Stimulated activated CD4-positive, alpha-beta T cell treated with anti-CD3 and anti-CD28 coated beads, Interleukin-15, amount 100 ng/mL, for 24 hours (primary cell): ENCODE measurements at regions not wholly inside any gene's neighbourhood (a gene's known extent, or its start where the extent isn't known, plus 50 kb on each side); places are given as distances from the start of the nearest gene placed in this dataset.
"Not testable (repeated sequence)": the region's sequence is repeated elsewhere in the genome, so short reads cannot be mapped to it uniquely, and the experiment has no call there.

Source experiments
- DNase-seq: peaks from one replicate; pipeline ENCODE4 v3.0.0-alpha.2; 2020

DNA sequence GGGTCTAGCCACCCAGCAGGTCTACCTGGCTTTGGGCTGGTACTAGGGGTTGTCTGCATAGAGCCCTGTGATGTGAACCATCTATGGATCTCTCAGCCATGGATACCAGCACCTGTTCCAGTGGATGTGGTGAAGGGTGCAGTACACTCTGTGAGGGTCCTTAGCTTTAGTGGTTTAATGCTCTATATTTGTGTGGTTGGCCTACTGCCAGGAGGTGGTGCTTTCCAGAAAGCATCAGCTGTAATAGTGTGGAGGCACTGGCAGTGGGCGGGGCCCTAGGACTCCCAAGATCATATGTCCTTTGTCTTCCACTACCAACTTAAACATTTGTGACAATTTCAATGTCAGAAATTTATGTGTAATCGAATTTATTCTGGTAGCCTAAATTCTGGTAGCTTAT, 1065.1 kb downstream of the RPIA start:
- DNase-seq, result not testable (repeated sequence)

DNA sequence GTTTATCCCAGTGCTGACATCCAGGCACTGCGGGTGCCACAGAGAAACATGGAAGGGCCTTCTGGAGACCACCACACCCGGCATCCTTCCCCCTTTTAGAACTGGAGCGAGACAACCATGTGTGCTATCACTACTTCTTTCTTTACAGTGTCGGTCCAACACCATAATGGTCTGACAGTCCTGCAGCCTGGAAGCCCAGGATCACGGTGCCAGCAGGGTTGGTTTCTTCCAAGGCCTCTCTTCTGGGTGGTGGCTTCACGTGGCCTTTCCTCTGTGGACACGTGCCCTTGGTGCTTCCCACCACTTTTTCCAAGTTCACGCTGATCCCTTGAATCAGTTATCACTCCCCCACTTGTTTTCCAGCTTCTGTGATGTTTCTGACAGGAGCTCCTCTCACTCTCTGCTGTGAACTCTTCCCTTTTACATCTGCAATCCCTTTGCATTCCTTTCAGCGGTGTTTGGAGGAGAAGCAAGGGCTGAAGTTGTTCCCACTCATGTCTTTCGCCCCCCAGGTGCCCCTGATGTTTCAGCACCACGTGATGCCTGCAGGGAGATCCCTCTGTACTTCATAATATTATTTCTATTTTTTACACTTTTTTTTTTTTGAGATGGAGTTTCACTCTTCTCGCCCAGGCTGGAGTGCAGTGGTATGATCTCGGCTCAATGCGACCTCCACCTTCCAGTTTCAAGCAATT, 1067.0 kb downstream of the RPIA start:
- not testable (repeated sequence) for DNase-seq

DNA sequence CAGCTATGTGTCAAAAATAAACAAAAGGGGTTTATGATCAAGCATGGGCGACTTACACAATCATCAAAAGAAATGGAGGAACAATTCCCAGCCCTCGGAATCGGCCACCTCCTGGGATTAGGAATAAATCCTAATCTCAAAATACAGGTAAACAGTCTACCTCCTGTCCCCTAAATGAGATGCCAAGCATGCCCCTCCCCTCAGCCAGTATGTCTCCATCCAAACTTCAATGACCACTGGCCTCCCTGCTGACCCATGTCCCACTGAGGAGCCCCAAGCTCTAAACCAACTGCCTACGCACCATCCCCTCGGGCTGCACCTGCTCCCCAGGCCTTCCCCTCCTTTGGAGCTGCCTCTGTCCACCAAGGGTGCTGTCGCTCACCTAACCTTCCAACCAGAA, 1069.3 kb downstream of the RPIA start:
- not testable (repeated sequence) for DNase-seq

DNA sequence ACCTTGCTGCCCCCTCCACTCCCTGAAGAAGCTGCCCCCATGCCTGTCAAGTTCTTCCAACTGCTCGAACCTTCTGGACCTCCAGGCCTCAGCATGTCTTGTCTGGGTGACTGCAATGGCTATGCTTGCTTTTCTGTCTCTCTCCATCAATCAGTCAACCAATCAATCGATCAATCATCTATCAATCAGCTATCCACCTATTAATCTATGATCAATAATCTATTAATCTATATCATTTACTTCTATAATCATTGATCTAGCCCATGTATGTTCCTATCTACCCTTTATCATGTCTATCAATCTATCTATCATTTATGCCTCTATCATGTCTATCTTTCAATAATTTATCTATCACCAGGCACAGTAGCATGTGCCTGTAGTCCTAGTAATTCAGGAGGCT, 1069.7 kb downstream of the RPIA start:
- DNase-seq, result not testable (repeated sequence)

DNA sequence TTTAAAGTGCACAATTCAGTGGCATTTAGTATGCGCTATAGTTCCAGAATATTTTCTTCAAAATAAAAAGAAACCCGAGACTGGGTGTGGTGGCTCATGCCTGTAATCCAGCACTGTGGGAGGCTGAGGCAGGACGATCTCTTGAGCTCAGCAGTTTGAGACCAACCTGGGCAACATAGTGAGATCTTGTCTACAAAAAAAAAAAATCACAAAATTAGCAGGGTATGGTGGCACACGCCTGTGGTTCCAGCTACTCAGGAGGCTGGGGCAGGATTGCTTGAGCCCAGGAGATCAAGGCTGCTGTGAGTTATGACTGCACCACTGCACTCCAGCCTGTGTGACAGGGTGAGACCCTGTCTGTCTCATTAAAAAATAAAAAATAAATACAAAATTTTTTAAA, 1070.4 kb downstream of the RPIA start:
- DNase-seq, result not testable (repeated sequence)

DNA sequence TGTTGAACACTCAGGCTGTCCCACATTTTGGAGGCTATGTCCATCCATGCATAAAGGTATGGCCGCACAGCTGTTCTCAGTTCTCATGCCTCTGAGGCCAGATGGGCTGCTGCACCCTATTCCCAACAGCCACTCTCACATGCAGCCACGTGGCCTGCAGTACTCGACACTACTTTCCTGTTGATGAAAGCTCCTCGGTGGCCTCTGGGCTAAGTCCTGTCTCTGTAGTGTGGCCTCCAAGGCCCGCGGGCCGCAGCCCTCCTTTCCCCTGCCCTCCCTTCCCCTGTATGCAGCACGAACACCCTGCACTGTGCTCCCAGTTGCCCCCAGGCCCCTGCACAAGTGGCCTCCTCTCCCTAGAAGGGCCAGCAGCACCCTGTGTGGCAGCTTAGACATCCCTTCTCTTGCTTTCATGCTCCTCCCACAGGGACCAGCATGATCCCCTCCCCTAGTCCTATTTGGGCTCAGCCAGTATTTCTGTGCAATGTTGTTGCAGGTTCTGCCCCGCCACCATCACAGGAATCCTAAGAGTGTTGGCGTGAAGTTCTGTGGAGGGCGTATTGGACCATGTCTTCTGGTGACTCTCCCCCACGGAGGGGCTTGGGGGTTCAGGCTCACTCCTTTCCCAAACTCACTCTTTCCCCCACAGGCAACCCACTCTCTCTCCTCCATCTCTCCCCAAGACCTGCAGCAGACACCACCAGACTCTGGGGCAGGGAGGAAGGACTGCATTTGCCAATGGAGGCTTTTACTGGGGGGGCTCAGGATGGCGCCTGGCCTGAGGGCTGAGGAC, 1071.2 kb downstream of the RPIA start:
- not testable (repeated sequence) for DNase-seq

DNA sequence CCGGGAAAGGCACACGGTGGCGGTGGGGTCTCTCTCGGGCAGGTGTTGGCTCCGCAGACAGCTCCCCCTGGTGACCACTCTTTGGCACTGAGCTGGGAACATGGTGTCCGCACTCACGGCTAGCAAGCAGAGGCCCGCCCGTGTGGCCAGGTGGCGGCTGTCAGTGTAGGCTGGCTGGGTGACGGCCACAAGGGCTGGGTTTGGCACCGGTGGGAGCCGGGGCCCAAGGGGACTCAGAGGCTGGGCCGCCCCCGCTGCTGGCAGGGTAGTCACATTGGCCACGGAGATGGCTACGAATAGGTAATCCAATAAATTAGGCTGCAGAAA, 1071.7 kb downstream of the RPIA start:
- no peak for DNase-seq

DNA sequence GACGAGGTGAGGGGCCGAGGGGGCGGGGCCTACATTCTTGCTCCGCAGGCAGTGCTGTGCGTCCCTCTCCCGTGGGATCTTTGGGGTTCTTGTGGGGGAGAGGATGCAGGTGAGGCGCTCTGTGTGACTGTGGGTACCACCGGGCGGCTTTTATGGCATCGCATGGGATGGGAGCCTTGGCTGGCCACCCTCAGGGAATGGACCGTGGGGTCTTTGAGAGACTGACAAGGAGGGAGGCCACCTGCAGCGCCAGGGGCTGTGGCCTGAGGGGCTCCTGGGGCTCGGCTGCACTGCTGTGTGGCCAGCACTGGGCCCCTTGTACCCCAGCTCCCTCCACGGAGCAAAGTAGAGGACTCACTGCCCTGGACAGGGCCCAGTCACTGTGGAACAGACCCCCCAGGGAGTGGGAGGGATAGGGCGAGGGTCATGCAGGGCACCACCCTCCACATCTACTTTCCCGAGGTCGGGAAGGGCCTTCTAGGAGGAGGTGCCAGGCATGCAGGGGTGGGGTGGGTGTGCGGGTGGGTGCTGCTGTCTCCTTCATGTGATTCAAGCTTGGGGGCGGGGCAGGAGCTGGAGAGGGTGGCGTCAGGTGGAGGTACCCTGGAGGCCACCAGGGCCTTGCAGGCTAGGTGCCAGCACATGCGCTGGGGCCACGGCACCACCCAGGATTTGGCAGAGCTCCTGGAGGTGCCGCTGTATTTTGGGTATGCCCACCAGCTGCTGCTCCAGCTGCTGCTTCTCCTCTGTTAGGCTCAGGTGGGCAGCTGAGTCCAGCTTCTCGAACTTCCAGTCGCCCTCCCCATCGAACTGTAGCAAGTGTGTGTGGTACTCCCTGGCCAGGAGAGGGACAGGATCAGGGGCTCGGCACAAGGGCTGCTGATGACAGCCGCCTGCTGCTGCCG, 1072.4 kb downstream of the RPIA start:
- no peak for DNase-seq

DNA sequence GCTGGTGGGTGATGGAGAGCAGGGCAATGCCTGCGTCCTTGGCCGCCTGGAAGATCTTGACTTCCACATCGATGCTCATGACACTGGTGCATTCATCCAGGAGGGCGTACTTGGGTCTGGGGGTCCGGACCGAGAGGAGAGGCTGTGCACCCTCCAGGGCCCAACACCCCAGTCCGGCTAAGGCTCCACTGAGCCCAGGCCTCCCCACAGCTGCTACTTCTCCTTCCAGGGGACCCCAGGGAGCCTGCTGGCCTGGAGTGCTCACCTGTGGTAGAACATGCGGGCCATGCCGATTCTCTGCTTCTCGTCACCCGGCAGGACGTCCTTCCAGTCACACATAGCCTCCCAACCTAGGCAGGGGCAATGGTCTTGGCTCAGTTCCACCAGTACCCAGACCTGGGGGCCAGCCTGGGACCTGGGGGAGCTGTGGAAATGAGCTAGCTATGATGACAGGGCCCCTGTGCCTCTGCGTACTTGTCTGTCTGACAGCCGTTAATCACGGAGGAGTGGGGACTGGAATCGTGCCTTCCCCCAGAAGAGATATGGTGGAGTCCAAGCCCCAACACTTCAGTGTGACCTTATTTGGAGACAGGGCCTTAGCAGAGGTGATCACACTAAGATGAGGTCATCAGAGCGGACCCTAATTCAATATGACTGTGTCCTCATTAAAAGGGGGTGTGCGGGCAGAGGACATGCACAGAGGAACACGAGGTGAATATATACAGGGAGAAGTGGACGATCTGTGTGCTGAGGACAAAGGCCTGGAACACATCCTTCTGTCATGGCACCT, 1073.3 kb downstream of the RPIA start:
- DNase-seq, result not testable (repeated sequence)

DNA sequence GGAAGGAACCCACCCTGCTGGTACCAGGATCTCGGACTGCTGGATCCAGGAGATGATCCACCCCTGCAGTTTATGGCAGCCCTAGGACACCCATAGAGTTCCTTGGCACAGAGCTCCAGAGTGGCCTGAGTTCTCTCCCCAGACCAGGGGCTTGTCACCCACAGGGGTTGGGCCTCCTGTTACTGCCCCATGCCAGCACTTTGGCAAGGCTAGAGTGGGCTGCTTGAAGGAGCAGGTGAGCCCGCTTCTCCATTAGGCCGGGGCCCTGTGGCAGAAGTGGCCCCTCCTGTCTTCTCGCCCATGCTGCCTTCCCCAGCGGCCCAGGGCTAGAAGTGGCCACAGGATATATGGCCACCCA, 1073.9 kb downstream of the RPIA start:
- DNase-seq, result not testable (repeated sequence)

DNA sequence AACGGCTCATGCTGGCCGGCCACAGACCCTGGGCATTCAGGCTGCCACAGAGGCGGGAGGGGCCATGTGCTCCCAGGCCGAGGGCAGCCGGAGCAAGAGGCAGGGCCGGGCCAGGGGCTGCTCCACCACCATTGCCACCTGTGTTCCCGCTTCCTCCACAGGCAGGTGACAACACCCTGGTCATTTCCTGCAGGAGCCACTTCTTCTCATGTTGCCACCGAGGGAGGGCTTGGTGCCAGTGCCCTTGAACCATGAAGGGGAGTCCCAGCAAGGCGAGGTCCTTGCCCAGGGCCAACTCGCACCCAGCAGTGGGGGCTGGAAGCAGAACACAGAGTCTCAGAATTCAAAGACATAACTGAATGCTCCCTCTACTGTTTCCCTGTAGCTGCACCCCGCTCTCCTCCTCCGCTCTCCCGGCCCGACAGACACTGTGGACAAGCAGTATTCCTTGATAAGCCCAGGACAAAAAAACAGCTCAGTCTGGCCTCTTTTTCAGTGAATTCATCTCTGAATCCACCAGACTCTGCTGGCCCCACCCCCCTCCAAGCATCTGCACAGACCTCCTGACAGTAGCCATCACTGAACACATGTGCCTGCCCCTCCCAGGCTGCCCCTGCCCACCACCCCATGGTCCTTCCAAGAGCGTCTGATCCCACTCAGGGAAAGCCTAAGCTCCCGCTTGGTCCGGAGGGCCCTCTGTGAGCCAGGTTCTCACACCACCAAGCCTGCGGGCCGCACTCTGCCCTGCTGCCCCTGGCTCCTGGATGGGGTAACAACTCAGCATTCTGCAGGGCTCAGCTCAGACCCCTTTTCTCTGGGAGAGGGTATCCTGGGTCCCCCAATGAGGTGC, 1074.9 kb downstream of the RPIA start:
- not testable (repeated sequence) for DNase-seq

DNA sequence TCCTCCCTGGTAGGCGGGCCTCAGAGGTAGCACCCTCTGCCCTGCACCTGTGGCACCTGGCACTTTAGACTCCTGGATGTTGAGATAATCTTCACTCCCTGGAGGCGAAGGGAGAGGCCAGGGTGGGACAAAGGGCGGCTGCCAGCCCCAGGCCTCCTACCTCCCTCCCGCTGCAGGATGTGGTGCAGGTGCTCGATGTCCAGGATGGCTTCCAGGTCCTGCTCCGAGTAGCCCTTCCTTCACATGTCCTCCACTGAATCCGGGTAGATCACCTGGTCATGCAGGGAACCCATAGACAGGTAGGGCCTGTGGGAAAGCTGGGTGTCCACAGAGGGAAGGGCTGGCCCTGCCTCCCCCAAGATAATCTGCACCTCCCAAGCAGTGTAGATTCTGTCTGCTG, 1075.6 kb downstream of the RPIA start:
- not testable (repeated sequence) for DNase-seq

DNA sequence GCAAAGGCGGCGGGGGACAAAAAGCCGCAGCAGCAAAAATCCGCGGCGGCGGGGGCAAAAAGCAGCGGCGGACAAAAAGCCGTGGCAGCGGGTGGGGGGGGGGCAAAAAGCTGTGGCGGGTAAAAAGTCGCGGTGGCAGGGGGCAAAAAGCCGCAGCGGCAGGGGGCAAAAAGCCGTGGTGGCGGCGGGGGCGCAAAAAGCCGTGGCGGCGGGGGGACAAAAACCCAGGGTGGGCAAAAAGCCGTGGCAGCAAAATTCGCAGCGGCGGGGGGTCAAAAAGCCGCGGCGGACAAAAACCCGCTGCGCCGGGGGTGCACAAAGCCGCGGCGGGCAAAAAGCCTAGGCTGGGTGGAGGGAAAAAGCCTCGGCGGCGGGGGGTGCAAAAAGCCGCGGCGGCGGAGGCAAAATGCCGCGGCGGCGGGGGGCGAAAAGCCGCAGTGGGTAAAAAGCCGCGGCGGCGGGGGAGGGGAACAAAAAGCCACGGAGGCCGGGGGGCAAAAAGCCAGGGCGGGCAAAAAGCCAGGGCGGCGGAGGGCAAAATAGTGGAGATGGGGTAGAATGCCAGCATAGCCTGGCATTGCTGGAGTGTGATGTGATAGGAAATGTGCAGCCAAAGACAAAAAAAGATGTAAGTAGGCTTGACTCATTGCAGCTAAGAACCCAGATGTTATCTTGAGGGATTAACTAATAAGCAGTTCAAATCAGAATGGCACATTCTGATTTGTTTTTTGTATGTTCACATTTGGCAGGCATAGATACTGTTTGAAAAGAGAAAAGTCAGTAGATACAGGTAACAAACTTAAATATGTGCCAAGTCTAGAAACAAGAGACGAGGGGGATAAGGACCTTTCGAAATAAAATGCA, 1076.3 kb downstream of the RPIA start:
- DNase-seq, result no peak

DNA sequence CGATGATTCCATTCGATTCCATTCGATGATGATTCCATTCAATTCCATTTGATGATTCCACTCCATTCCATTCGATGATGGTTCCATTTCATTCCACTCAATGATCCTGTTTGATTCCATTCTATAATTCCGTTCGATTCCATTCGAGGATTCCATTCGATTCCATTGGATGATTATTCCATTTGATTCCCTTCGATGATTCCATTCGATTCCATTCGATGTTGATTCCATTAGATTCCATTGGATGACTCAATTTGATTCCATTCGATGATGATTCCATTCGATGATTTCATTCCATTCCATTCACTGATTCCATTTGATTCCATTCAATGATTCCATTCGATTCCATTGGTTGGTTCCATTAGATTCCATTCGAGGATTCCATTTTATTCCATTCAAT, 1084.4 kb downstream of the RPIA start:
- no peak for DNase-seq

DNA sequence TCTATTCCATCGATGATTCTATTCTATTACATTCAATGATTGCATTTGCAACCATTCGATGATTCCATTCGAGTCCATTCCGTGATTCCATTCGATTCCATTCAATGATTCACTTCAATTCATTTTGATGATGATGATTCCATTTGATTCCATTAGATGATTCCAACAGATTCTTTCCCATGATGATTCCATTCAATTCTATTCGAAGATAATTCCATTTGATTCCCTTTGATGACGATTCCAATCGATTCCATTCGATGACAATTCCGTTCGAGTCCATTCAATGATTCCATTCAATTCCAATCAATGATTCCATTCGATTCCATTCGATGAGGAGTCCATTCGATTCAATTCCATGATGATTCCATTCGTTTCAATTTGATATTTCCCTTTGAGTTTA, 1088.8 kb downstream of the RPIA start:
- DNase-seq, result no peak

DNA sequence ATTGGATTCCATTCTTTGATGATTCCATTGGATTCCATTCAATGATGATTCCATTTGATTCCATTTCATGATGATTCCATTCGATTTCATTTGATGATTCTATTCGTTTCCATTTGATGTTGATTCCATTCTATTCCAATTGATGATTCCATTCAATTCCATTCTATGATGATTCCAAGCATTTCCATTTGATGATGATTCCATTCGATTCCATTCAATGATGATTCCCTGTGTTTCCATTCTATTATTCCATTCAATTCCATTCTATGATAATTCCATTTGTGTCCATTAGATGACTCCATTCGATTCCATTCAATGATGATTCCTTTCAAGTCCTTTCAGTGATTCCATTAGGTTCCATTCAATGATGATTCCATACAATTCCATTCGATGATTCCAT, 1090.5 kb downstream of the RPIA start:
- DNase-seq, result no peak

DNA sequence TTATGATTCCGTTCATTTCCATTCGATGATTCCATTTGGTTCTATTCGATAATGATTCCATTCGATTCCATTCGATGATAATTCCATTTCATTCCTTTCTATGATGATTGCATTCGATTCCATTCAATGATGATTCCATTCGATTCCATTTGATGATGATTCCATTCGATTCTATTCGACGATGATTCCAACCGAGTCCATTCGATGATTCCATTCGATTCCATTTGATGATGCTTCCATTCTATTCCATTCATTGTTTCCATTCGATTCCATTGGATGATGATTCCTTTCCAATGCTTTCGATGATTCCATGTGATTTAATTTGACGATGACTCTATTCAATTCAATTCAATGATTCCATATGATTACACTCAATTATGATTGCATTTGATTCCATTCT, 1093.5 kb downstream of the RPIA start:
- no peak for DNase-seq

DNA sequence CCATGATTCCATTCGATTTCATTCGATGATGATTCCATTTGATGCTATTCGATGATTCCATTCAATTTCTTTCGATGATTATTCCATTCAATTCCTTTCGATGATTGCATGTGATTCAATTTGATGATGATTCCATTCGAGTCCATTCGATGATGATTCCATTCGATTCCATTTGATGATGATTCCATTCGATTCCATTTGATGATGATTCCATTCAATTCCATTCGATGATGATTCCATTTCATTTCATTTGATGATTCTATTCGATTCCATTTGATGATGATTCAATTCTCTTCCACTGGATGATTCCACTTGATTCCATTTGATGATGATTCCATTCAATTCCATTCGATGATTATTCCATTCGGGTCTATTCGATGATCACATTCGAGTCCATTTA, 1094.1 kb downstream of the RPIA start:
- not testable (repeated sequence) for DNase-seq

DNA sequence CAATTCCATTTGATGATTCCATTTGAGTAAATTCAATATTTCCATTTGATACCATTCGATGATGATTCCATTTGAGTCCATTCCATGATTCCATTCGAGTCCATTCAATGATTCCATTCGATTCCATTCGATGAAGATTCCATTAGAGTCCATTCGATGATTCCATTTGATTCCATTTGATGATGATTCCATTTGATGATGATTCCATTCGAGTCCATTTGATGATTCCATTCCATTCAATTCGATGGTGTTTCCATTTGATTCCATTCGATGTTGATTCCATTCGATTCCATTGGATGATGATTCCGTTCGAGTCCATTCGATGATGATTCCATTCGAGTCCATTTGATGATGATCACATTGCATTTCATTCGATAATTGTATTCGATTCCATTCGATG, 1095.2 kb downstream of the RPIA start:
- not testable (repeated sequence) for DNase-seq

DNA sequence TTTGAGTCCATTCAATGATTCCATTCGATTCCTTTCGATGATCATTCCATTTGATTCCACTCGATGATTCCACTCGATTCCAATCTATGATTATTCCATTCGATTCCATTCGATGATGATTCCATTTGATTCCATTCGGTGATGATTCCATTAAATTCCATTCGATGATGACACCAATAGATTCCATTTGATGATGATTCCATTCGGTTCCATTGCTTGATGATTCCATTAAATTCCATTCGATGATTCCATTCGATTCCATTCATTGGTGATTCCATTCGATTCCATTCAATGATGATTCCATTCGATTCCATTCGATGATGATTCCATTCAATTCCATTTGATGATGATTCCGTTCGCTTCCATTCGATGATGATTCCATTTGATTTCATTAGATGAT, 1104.1 kb downstream of the RPIA start:
- DNase-seq, result not testable (repeated sequence)
